Stimulated activated naive B cell treated with anti-CD40 and anti-IgM and Interleukin-4, amounts not matched to agents 10 μg/mL and 1 μg/mL and 100 μg/mL, for 72 hours (primary cell): ENCODE measurements at regions not wholly inside any gene's neighbourhood (a gene's known extent, or its start where the extent isn't known, plus 50 kb on each side); places are given as distances from the start of the nearest gene placed in this dataset.

ENCODE experiments used
- ATAC-seq, 2 donors: fragments of 150-1000 bp; cut with Tn5 transposase; replicated peaks; 2 replicates each; pipeline ENCODE4 v1.10.0; 2021; ENCODE audit warnings: moderate library complexity in 1 of 2
- DNase-seq: peaks from one replicate; pipeline ENCODE4 v3.0.0; 2021
- H3K27ac Mint-ChIP-seq: one replicate; pipeline ENCODE4 v1.8.0; 2022; ENCODE audit warnings: mild to moderate bottlenecking, mixed read lengths
- H3K27me3 Mint-ChIP-seq, 2 donors: one replicate each; pipeline ENCODE4 v1.8.0; 2022; ENCODE audit warnings: mixed read lengths in 2 of 2
- H3K36me3 Mint-ChIP-seq, 2 donors: one replicate each; pipeline ENCODE4 v1.8.0; 2022; ENCODE audit warnings: mixed read lengths in 2 of 2, mild to moderate bottlenecking in 1 of 2
- H3K4me1 Mint-ChIP-seq, 2 donors: one replicate each; pipeline ENCODE4 v1.8.0; 2022; ENCODE audit warnings: mixed read lengths in 2 of 2, mild to moderate bottlenecking in 1 of 2
- H3K4me3 Mint-ChIP-seq, 2 donors: one replicate each; pipeline ENCODE4 v1.8.0; 2022; ENCODE audit warnings: mild to moderate bottlenecking in 2 of 2, mixed read lengths in 2 of 2, moderate library complexity in 1 of 2
- H3K9me3 Mint-ChIP-seq, 2 donors: one replicate each; pipeline ENCODE4 v1.8.0; 2022; ENCODE audit warnings: mixed read lengths in 2 of 2, mild to moderate bottlenecking in 1 of 2

DNA sequence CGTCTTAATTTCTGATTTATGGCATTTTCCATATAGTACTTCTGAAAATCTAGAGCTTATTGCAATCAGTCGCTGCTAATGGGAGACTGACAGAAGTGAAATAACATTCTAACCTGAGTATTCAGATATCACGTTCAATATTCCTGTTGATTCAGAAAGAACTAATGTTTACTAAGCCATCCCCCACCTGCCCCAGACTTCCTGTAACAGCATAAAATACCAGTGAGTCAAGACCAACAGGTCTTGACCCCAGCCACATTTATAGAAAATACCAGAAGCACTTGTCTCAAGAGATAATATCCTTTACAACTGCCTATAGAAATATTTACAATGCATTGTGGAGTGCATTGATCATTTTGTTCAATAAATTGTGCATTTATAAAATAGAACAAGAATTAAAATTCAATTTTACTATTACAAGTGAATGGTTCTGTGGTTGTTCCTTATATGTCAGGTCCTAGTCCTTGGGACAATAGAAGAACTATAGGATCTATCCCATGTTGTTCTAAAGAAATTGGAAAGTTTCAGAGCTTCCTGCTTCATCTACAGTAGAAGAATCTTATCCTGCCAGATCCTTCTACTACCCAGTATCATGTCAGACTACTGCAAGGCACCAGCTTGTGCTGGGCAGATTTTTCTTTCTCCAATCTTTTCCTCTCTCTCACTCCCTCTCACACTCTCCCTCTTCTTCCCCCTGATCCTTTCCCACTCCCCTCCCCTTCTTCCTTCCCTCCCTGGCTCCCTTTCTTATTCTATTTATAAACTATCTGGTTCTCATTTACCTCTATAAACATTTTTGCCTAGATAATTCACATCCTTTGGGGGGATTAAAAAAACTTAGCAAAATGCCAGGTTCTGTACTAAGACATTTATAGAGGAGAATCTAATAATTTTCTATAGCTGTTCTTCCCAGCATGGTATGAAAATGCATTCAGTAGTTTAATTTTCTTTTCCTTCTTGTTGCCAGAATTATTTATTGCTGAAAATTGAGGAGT, 629.9 kb downstream of the DIAPH3 start:
- H3K36me3 Mint-ChIP-seq, result no peaks in the 10 kb centered on the region
- no peaks in the 10 kb centered on the region for H3K27me3 Mint-ChIP-seq
- H3K9me3 Mint-ChIP-seq, result no peaks in the 10 kb centered on the region
- ATAC-seq (no peak), DNase-seq (no peak)
- H3K4me1 Mint-ChIP-seq, result peaks cover 0 to 2% of the 10 kb centered on the region in 2 donors
- no peak overlapping the region for H3K4me3 Mint-ChIP-seq
- no peak overlapping the region for H3K27ac Mint-ChIP-seq

DNA sequence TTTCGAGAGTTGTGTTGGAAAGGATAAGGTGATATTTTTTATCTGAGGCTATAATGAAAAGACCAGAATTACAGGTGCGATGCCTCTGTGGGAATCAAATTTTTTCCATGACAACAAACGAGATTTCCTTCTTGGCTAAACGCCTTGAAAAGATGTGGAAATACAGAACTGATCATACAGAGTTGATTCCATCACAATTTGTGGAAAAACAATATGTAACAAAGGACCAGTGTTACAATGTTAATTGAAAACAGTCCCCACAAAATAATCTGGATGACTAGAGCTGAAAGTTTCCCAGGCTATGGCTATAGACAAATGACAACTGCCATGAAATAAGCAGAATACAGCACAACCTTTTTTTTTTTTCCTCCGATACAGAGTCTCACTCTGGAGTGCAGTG, 628.9 kb downstream of the DIAPH3 start:
- Mint-ChIP-seq H3K27me3 (no peaks in the 10 kb centered on the region), H3K27ac (no peak overlapping the region), H3K4me1 (peaks cover 0 to 2% of the 10 kb centered on the region in 2 donors), H3K36me3 (no peaks in the 10 kb centered on the region), H3K9me3 (no peaks in the 10 kb centered on the region), H3K4me3 (no peak overlapping the region)
- no peak for ATAC-seq
- no peak for DNase-seq

DNA sequence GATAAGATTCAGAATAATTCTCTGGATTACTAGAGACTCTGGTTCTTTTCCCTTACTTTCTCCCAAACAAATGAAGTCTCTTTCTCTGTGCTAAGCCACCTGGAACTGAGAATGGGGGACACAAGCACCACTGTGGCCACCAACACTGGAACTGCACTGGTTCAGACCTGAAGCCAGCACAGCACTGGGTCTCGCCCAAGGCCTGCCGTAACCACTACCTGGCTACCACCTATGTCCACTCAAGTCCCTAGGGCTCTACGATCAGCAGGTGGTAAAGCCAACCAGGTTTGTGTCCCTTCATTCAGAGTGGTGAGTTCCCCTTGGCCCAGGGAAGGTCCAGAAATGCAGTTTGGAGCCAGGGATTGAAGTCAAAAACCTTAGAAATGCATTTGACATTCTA, 626.2 kb downstream of the DIAPH3 start:
- Mint-ChIP-seq H3K9me3 (no peaks in the 10 kb centered on the region), H3K4me1 (no peaks in the 10 kb centered on the region), H3K27me3 (no peaks in the 10 kb centered on the region), H3K4me3 (no peak overlapping the region), H3K27ac (no peak overlapping the region), H3K36me3 (no peaks in the 10 kb centered on the region)
- no peak for DNase-seq
- no peak for ATAC-seq

DNA sequence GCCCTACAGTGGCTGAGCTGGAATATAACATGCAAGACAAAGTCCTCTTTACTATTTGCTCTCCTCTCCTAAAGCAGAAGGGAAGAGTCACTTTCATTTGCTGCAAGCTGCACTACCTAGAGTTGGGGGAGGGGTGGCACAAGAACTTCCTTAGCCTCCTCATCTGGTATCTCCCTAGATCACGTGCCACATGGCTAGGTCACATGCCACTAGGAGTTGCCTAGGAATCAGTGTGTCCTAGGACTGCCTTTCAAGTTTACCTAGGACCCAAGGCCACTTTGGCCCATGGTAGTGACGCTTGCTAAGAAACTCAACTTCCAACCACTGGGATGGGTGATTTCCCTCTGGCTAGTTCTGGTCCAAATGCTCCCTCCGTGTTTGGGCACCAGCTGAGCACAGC, 625.2 kb downstream of the DIAPH3 start:
- Mint-ChIP-seq H3K9me3 (no peaks in the 10 kb centered on the region), H3K4me1 (no peaks in the 10 kb centered on the region), H3K27ac (no peak overlapping the region), H3K4me3 (no peak overlapping the region), H3K27me3 (no peaks in the 10 kb centered on the region), H3K36me3 (no peaks in the 10 kb centered on the region)
- DNase-seq (no peak), ATAC-seq (no peak)

DNA sequence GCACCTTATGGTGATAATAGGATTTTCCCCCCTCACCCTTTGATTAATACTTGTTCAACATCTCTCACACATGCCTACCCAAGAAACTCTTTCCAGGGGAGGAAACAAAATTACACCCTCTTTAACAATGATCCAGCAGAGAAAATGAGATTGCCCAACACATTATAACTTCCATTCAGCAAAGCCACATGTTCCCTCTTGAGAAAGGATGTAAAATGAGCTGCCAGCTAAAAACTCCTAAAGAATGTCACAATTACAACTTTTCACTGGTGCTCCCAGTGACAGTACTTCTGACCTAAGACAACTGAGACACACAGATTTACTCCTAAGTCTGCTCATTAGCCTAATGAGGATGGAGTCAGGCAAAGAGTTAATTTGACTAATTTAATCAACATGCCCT, 621.4 kb downstream of the DIAPH3 start:
- H3K27ac Mint-ChIP-seq, result no peak overlapping the region
- ATAC-seq, result no peak
- no peaks in the 10 kb centered on the region for H3K4me1 Mint-ChIP-seq
- H3K4me3 Mint-ChIP-seq, result no peak overlapping the region
- DNase-seq, result no peak
- no peaks in the 10 kb centered on the region for H3K36me3 Mint-ChIP-seq
- H3K27me3 Mint-ChIP-seq, result peaks cover 0 to 4% of the 10 kb centered on the region in 2 donors
- H3K9me3 Mint-ChIP-seq, result no peaks in the 10 kb centered on the region

DNA sequence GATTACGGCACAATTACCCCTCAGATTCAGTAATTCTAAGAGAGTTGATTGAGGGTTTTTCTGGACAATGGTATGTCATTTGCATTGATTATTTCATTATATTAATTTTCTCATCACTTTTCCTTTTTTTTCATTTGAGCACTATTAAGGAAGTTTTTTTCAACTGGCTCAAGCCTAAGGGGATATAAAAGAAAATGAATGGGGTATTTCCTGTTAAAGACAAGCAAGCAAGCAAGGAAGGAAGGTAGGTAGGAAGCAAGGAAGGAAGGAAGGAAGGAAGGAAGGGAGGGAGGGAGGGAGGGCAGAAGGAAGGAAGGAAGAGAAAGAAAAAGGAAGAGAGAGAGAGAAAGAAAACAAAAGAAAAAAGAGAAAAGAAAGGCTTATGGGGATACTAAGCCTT, 620.3 kb downstream of the DIAPH3 start:
- Mint-ChIP-seq H3K27ac (no peak overlapping the region), H3K4me3 (no peak overlapping the region), H3K4me1 (no peaks in the 10 kb centered on the region), H3K27me3 (peaks cover 0 to 4% of the 10 kb centered on the region in 2 donors), H3K36me3 (no peaks in the 10 kb centered on the region), H3K9me3 (peaks cover 0 to under 1% of the 10 kb centered on the region in 2 donors)
- no peak for ATAC-seq
- DNase-seq, result no peak

DNA sequence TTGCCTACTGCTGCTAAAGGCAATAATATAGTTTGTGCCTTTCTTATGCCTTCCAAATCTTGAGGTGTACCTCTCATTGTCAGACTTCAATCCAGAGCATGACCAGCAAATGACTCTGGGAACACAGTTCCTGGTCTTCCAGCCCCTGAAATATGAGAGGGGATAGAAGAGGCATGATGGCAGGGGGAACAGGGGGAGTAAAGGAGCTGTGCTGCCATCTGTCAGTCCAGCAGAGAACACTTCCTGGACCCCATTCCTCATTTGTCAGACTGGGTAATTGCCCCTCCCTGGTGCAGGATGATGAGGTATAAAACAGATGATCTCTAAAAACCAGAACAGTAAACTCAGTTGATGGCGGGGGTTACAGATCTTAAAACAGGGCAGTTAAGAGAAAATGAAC, 618.7 kb downstream of the DIAPH3 start:
- DNase-seq (no peak), ATAC-seq (no peak)
- Mint-ChIP-seq H3K9me3 (peaks cover 3 to 4% of the 10 kb centered on the region in 2 donors), H3K4me3 (no peak overlapping the region), H3K27me3 (peaks cover 0 to 4% of the 10 kb centered on the region in 2 donors), H3K4me1 (no peaks in the 10 kb centered on the region), H3K36me3 (no peaks in the 10 kb centered on the region), H3K27ac (no peak overlapping the region)

DNA sequence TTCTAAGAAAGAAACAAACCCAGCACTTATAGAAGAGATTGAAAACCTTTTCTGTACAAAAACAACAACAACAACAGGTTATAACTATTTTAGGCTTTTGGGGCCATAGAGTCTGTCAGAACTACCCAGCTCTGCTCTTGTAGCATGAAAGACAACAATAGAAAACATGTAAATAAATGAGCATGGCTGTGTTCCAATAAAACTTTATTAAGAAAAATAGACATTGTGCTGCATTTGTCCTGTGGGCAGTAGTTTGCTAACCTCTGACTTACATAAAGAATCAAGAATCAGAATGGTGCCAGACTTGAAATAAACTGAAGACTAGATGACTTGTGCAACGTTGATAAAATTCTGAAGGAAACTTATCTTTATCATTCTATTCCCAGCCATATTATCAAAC, 617.5 kb downstream of the DIAPH3 start:
- Mint-ChIP-seq H3K27ac (no peak overlapping the region), H3K9me3 (peaks cover 6 to 11% of the 10 kb centered on the region in 2 donors), H3K4me1 (no peaks in the 10 kb centered on the region), H3K27me3 (peaks cover 0 to 4% of the 10 kb centered on the region in 2 donors), H3K36me3 (no peaks in the 10 kb centered on the region), H3K4me3 (no peak overlapping the region)
- DNase-seq (no peak), ATAC-seq (no peak)

DNA sequence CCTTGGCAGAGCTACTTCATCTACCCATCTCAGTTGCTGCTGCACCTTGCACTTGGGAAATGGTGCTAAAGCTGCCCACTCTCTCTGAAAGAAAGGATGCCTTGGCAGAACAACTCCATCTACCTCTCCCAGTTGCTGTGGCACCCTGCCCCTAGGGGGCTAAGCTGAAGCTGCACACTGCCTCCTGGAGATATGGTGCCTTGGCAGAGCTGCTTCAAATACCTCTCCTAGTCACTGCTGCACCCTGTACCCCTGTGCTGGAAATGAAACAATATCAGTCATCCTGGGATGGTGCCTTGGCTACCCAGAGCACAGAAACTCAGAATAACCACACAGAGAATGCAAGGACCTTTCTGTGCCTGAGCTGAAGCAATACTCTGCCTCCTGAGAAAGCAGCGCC, 615.8 kb downstream of the DIAPH3 start:
- Mint-ChIP-seq H3K4me3 (no peak overlapping the region), H3K27me3 (peaks cover 0 to 4% of the 10 kb centered on the region in 2 donors), H3K27ac (no peak overlapping the region), H3K36me3 (no peaks in the 10 kb centered on the region), H3K4me1 (no peaks in the 10 kb centered on the region), H3K9me3 (peaks cover 12 to 20% of the 10 kb centered on the region in 2 donors)
- no peak for DNase-seq
- peak in 1 of 2 donors; percentile 21 for ATAC-seq

DNA sequence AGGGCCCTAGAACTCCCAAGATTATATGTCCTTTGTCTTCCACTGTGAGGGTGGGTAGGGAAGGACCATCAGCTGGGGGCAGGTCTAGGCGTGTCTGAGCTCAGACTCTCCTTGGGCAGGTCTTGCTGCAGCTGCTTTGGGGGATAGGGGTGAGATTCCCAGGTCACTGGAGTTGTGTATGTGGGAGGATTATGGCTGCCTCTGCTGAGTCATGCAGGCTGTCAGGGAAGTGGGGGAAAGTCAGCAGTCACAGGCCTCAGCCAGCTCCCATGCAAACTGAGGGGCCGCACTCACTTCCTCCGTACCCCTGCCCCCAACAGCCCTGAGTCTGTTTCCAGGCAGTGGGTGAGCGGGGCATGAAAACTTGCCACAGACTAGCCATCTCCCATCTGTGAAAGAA, 600.8 kb downstream of the DIAPH3 start:
- H3K4me3 Mint-ChIP-seq, result no peak overlapping the region
- no peak for DNase-seq
- H3K27me3 Mint-ChIP-seq, result no peaks in the 10 kb centered on the region
- H3K9me3 Mint-ChIP-seq, result peaks cover 12% of the 10 kb centered on the region in 2 donors
- H3K4me1 Mint-ChIP-seq, result no peaks in the 10 kb centered on the region
- no peak for ATAC-seq
- H3K36me3 Mint-ChIP-seq, result no peaks in the 10 kb centered on the region
- no peak overlapping the region for H3K27ac Mint-ChIP-seq

DNA sequence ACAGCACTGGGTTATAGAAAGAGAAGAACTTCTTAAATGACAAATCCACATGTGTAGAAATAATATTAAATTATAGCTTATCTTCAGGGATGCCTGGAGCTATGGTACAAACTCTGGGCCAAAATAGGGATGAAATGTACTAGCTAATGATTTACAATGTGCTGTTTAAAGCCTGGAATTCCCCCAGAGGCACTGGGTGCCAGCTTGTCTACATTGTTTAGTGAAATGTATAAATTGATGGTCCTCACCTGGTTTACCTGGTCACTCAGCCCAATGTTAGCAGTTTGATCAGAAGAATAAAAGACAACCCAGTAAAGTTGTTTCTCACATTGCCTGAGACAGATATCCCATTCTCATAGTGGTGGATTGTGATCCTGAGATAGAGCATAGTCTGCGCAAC, 597.2 kb downstream of the DIAPH3 start:
- DNase-seq (no peak), ATAC-seq (no peak)
- H3K36me3 Mint-ChIP-seq, result no peaks in the 10 kb centered on the region
- peaks cover 6 to 8% of the 10 kb centered on the region in 2 donors for H3K9me3 Mint-ChIP-seq
- H3K4me3 Mint-ChIP-seq, result no peak overlapping the region
- H3K27me3 Mint-ChIP-seq, result no peaks in the 10 kb centered on the region
- no peaks in the 10 kb centered on the region for H3K4me1 Mint-ChIP-seq
- no peak overlapping the region for H3K27ac Mint-ChIP-seq

DNA sequence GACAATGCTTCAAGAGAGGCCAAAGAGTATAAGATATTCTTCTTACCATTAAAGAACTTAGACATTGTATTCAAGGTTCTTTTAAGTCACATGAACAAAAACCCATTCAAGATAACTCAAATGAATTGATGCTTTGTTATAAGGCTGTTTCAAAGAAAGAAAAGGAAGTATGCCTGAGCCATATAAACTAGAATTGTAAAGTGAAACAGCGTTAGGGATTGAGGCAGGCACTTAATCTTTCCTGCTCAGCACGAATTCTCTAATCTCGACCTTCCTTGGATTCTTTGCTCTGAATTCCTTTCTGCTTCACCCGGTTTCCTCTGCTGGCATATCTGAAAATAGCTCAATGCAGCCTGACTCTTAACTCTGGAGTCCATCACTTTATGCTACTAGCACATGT, 595.4 kb downstream of the DIAPH3 start:
- H3K27ac Mint-ChIP-seq, result no peak overlapping the region
- H3K4me3 Mint-ChIP-seq, result no peak overlapping the region
- H3K27me3 Mint-ChIP-seq, result no peaks in the 10 kb centered on the region
- peaks cover 0 to 4% of the 10 kb centered on the region in 2 donors for H3K9me3 Mint-ChIP-seq
- H3K36me3 Mint-ChIP-seq, result no peaks in the 10 kb centered on the region
- DNase-seq (no peak), ATAC-seq (no peak)
- no peaks in the 10 kb centered on the region for H3K4me1 Mint-ChIP-seq

DNA sequence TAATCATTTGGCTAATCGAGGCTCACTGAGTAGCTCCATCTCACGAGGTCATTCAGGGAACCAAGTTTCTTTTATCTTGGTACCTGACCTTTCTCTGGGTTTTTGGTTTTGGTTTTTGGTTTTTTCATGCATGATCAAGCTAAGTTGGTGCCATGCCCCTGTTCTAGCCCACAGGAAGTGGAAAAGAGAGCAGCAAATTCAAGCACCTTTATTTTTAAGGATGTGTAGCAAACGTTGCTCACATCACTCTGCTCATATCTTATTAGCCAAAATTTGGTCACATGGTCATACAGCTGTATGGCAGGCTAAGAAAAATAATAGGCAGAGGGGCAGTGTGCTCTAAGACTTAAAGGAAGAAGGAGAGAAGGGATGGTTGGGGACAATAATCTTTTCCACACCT, 593.5 kb downstream of the DIAPH3 start:
- no peak overlapping the region for H3K27ac Mint-ChIP-seq
- H3K9me3 Mint-ChIP-seq, result peaks cover 0 to 8% of the 10 kb centered on the region in 2 donors
- DNase-seq (no peak), ATAC-seq (peak in 1 of 2 donors; percentile 34)
- no peaks in the 10 kb centered on the region for H3K36me3 Mint-ChIP-seq
- H3K4me3 Mint-ChIP-seq, result no peak overlapping the region
- no peaks in the 10 kb centered on the region for H3K4me1 Mint-ChIP-seq
- no peaks in the 10 kb centered on the region for H3K27me3 Mint-ChIP-seq

DNA sequence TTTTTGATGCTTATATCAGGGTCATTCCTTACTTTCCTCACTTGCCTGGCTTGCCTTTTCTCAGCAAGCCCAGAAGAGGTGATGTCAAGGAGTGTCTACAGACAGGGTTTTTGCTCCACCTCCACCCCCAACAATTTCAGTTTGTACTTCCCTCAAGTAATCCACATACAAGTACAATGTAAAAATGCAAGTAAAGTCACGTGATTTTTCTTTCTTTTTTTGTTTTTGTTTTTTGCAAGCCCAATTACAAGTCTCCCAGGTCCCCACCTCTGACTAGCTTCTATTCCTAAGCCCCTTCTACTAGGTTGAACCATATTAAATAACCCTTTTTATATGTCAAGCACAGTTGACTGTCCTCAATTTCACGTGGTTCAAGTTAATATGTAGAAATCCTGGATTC, 579.6 kb downstream of the DIAPH3 start:
- no peaks in the 10 kb centered on the region for H3K36me3 Mint-ChIP-seq
- no peak for DNase-seq
- H3K4me3 Mint-ChIP-seq, result no peak overlapping the region
- no peak for ATAC-seq
- H3K27me3 Mint-ChIP-seq, result no peaks in the 10 kb centered on the region
- peaks cover 0 to 7% of the 10 kb centered on the region in 2 donors for H3K9me3 Mint-ChIP-seq
- H3K27ac Mint-ChIP-seq, result no peak overlapping the region
- H3K4me1 Mint-ChIP-seq, result no peaks in the 10 kb centered on the region
